GM12892 (cell line): ENCODE measurements at regions not wholly inside any gene's neighbourhood (a gene's known extent, or its start where the extent isn't known, plus 50 kb on each side); places are given as distances from the start of the nearest gene placed in this dataset.

Experiments used
- POLR2A ChIP-seq: IDR thresholded peaks from 2 replicates; pipeline ENCODE4 v1.6.1; 2011; ENCODE audit warnings: low read depth, low read length, control low read depth
- TAF1 ChIP-seq: IDR thresholded peaks from 2 replicates; pipeline ENCODE4 v1.6.1; 2011; ENCODE audit warnings: low read depth, mild to moderate bottlenecking, control low read depth, low read length, borderline replicate concordance

DNA sequence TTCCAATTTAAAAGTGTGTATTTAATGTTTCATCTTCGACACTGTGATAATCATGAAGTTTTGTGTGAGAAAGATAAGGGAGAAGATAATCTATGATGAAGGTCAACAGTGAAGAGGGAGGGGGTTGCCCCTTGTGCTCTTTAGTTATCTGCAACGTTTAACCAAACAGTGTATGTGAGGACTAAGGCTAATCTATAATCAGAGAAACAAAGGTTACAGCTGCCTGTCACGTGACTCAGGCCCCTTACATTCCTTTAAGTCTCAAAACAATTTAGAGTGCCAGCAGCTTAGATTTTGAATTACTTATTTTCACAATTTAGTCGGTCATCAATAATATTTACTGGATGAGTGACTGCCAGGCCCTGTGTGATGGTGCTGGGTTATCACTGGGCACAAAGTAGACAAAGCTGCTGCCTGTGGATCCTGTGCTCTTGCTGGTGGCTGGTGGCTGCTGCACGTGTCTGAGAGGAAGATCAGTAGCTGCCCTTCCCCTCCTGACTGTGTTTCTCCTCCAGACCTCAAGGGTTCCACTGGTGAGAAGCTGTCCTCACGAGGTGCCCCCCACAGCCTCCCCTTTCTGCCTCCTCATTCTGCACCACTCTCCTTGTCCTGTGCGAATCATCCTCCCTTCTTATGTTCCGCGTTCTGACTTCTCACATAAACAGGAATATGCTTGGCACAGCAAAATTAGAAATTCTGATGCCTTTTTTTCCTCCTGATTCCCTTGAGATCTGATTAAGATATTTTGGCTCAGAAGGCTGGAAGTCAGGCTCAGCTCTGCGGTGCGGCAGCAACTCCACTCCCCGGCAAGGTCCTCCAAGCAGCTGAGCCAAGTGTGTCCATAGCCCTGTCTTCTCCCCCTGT is 331.1 kb upstream of the B3GAT1 start:
- TF ChIP-seq POLR2A, result no peak
- no peak for TF ChIP-seq TAF1
